Neuronal stem cell (in vitro differentiated cells): ENCODE measurements at regions not wholly inside any gene's neighbourhood (a gene's known extent, or its start where the extent isn't known, plus 50 kb on each side); places are given as distances from the start of the nearest gene placed in this dataset.

Source experiments
- DNase-seq: peaks from one replicate; pipeline ENCODE4 v3.0.0-alpha.2; 2013; ENCODE audit warnings: low spot score
- H2AFZ ChIP-seq: one replicate; pipeline ENCODE4 v1.6.1; 2013; ENCODE audit warnings: mild to moderate bottlenecking, low read length, inconsistent platforms
- H2AK5ac ChIP-seq: 2 replicates; pipeline ENCODE4 v1.6.1; 2013; ENCODE audit warnings: low read depth, mild to moderate bottlenecking, inconsistent platforms, low read length, moderate library complexity, mixed read lengths
- H2BK120ac ChIP-seq: 2 replicates; pipeline ENCODE4 v1.6.1; 2013; ENCODE audit warnings: low read depth, mild to moderate bottlenecking, inconsistent platforms, low read length, moderate library complexity, mixed read lengths
- H2BK12ac ChIP-seq: one replicate; pipeline ENCODE4 v1.6.1; 2013; ENCODE audit warnings: low read length, inconsistent platforms
- H2BK15ac ChIP-seq: 2 replicates; pipeline ENCODE4 v1.6.1; 2013; ENCODE audit warnings: mild to moderate bottlenecking, low read length, inconsistent platforms, mixed read lengths
- H2BK5ac ChIP-seq: one replicate; pipeline ENCODE4 v1.6.1; 2013; ENCODE audit warnings: inconsistent platforms, mild to moderate bottlenecking, low read length, moderate library complexity
- H3K14ac ChIP-seq: one replicate; pipeline ENCODE4 v1.6.1; 2013; ENCODE audit warnings: low read length, inconsistent platforms
- H3K18ac ChIP-seq: 2 replicates; pipeline ENCODE4 v1.6.1; 2013; ENCODE audit warnings: low read length, inconsistent platforms
- H3K23ac ChIP-seq: 2 replicates; pipeline ENCODE4 v1.6.1; 2013; ENCODE audit warnings: low read depth, mild to moderate bottlenecking, mixed read lengths, low read length, inconsistent platforms; ENCODE audit not compliant: poor library complexity
- H3K27ac ChIP-seq: replicated peaks from 3 replicates; pipeline ENCODE4 v1.5.1; 2013; ENCODE audit warnings: low read length, inconsistent platforms
- H3K27me3 ChIP-seq, 3 experiments: 2 replicates each; pipeline ENCODE4 v1.6.1; 2013; ENCODE audit warnings: low read length in 3 of 3, mild to moderate bottlenecking in 2 of 3, inconsistent platforms in 1 of 3, low read depth in 1 of 3, mixed read lengths in 1 of 3, moderate library complexity in 1 of 3; ENCODE audit not compliant: control insufficient read depth in 3 of 3, insufficient read depth in 3 of 3
- H3K36me3 ChIP-seq, 2 donors: replicated peaks in 1 of 2; 2 replicates each; pipeline ENCODE4 v1.6.1; 2013; ENCODE audit warnings: low read length in 2 of 2; ENCODE audit not compliant: control insufficient read depth in 2 of 2, insufficient read depth in 2 of 2
- H3K4ac ChIP-seq: 2 replicates; pipeline ENCODE4 v1.6.1; 2013; ENCODE audit warnings: inconsistent platforms, mild to moderate bottlenecking, low read length, moderate library complexity
- H3K4me1 ChIP-seq, 2 donors: 1 replicate in 1 of 2; 2 replicates in 1 of 2; pipeline ENCODE4 v1.6.1; 2013; ENCODE audit warnings: low read length in 2 of 2, low read depth in 1 of 2; ENCODE audit not compliant: control insufficient read depth in 2 of 2, insufficient read depth in 1 of 2
- H3K4me2 ChIP-seq: one replicate; pipeline ENCODE4 v1.6.1; 2013; ENCODE audit warnings: mild to moderate bottlenecking, low read length, inconsistent platforms; ENCODE audit not compliant: insufficient read depth, poor library complexity, severe bottlenecking
- H3K4me3 ChIP-seq, 2 donors: 2 replicates each; pipeline ENCODE4 v1.5.1; 2013; ENCODE audit warnings: low read length in 2 of 2, mild to moderate bottlenecking in 2 of 2, inconsistent platforms in 1 of 2, moderate library complexity in 1 of 2
- H3K79me1 ChIP-seq: one replicate; pipeline ENCODE4 v1.6.1; 2013; ENCODE audit warnings: low read depth, mild to moderate bottlenecking, inconsistent platforms, low read length, moderate library complexity
- H3K9ac ChIP-seq: one replicate; pipeline ENCODE4 v1.6.1; 2013; ENCODE audit warnings: mild to moderate bottlenecking, low read depth, low read length, inconsistent platforms; ENCODE audit not compliant: poor library complexity
- H3K9me3 ChIP-seq, 2 donors: replicated peaks in 1 of 2; 2 replicates each; pipeline versions ENCODE3 to v1.6.1; 2013; ENCODE audit warnings: low read length in 2 of 2, mild to moderate bottlenecking in 2 of 2, inconsistent platforms in 1 of 2, low read depth in 1 of 2, mixed read lengths in 1 of 2, moderate library complexity in 1 of 2; ENCODE audit not compliant: control insufficient read depth in 2 of 2, insufficient read depth in 1 of 2
- H4K8ac ChIP-seq: one replicate; pipeline ENCODE4 v1.6.1; 2013; ENCODE audit warnings: low read depth, mild to moderate bottlenecking, inconsistent platforms, low read length, moderate library complexity
- H4K91ac ChIP-seq: one replicate; pipeline ENCODE4 v1.6.1; 2013; ENCODE audit warnings: low read length, low read depth, mild to moderate bottlenecking, inconsistent platforms; ENCODE audit not compliant: poor library complexity
- WGBS, 2 donors: extraction: QIAGEN DNeasy Blood & Tissue Kit; methylation state at CpG; one replicate each; pipeline ENCODE4 v1.1.7; 2013; ENCODE audit warnings: missing lambda C conversion rate in 2 of 2, mixed read lengths in 1 of 2; ENCODE audit not compliant: insufficient read length in 2 of 2, insufficient replicate concordance in 1 of 2; ENCODE audit errors: extremely low coverage in 2 of 2; 5-methylcytosine and 5-hydroxymethylcytosine counted together

- Histone ChIP-seq H3K79me1 (no peaks in the 10 kb centered on the region), H3K4me1 (peaks cover 1 to 5% of the 10 kb centered on the region in 2 donors), H3K4me3 (no peak overlapping the region), H3K9me3 (no peaks in the 10 kb centered on the region), H4K8ac (no peak overlapping the region), H3K23ac (no peak overlapping the region), H3K36me3 (no peaks in the 10 kb centered on the region), H3K9ac (no peak overlapping the region), H2BK120ac (no peak overlapping the region), H2BK12ac (no peak overlapping the region), H3K18ac (no peak overlapping the region), H2AFZ (no peak overlapping the region), H3K27me3 (no peaks in the 10 kb centered on the region), H3K27ac (no peak overlapping the region), H2BK15ac (no peak overlapping the region), H4K91ac (no peak overlapping the region), H3K14ac (no peak overlapping the region), H3K4me2 (no peak overlapping the region), H3K4ac (no peak overlapping the region), H2AK5ac (no peak overlapping the region), H2BK5ac (no peak overlapping the region)
- no CpG with 5 or more reads among the region's 6 CpGs for WGBS, 2 donors
- DNase-seq = no peak
Measured at GRCh38 chr12:111222027-111222414, 146.9 kb downstream of the PHETA1 start.

DNA sequence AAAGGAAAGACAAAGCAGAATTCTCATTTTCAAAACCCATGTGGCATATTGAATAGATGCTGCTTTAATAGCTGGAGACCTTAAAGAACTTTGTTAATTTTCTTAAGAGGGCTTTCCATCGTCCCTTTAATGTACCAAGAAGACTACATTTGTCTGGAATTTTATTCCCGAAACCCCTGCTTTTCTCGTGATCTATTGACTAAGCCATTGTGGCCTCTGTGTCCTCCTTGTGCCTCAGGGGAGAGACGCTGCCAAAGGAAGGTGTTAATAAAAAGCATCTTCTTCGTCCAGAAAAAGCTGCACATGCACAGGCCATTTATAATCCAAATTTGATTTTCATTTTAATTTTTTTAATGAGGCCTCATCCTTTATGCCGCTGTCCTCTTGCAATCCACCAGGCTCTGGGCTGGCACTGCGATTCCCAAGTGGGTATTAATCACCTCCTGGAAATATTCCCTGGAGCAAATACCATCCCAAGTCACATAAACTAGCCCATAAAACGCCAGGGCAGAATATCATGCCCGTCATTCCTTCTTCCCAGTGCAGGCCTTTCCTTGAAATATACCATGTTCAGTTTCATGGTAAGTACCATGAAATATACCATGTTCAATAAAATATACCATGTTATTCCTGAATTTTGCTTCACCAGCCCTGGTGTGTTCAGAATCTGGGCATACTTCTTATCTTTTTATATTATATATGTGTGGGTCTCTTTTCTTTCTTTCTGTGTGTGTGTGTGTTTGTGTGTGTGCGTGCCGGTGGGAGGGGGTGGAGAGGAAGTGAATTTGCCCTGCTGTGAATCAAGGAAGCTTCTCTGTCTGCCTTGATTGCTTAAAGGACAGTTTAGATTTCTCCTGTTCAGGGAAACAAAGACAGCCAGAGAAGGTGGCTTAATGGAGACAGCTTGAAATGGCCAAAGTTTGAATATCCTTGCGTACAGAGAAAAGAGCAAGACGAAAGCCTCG, 147.6 kb downstream of the PHETA1 start:
- no peak overlapping the region for H3K4me3 ChIP-seq
- H2BK15ac ChIP-seq = no peak overlapping the region
- H3K4ac ChIP-seq = no peak overlapping the region
- H3K27me3 ChIP-seq = no peaks in the 10 kb centered on the region
- no peak overlapping the region for H2AK5ac ChIP-seq
- no peak overlapping the region for H3K18ac ChIP-seq
- H4K8ac ChIP-seq = no peak overlapping the region
- H3K9ac ChIP-seq = no peak overlapping the region
- no peak overlapping the region for H2BK12ac ChIP-seq
- no peaks in the 10 kb centered on the region for H3K79me1 ChIP-seq
- H3K36me3 ChIP-seq = no peaks in the 10 kb centered on the region
- H3K4me1 ChIP-seq = peaks cover 1 to 5% of the 10 kb centered on the region in 2 donors
- H4K91ac ChIP-seq = no peak overlapping the region
- no peaks in the 10 kb centered on the region for H3K9me3 ChIP-seq
- no peak overlapping the region for H2AFZ ChIP-seq
- no peak for DNase-seq
- no CpG with 5 or more reads among the region's 14 CpGs for WGBS, 2 donors
- no peak overlapping the region for H3K27ac ChIP-seq
- H3K4me2 ChIP-seq = no peak overlapping the region
- H2BK5ac ChIP-seq = no peak overlapping the region
- no peak overlapping the region for H3K23ac ChIP-seq
- H2BK120ac ChIP-seq = no peak overlapping the region
- no peak overlapping the region for H3K14ac ChIP-seq

DNA sequence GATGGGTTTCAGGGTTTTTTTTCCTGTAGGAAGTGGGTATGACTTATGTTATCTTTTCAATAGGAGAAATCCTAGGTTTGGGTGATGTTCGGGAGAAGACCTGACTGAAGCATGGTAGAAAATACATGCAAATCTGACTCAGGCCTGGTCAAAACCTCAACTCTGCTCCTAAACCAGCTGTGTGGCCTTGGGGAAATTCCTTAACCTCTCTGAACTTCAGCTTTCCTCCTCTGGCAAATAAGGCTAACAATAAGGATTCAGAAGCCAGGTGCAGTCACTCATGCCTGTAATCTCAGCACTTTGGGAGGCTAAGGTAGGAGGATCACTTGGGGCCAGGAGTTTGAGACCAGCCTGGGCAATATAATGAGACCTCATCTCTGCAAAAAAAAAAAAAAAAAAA, 148.5 kb downstream of the PHETA1 start:
- no peak overlapping the region for H2AK5ac ChIP-seq
- H3K18ac ChIP-seq = no peak overlapping the region
- H3K36me3 ChIP-seq = no peaks in the 10 kb centered on the region
- no peak overlapping the region for H4K8ac ChIP-seq
- no peaks in the 10 kb centered on the region for H3K9me3 ChIP-seq
- H3K27me3 ChIP-seq = no peaks in the 10 kb centered on the region
- H2BK15ac ChIP-seq = no peak overlapping the region
- no peak overlapping the region for H2AFZ ChIP-seq
- no peak overlapping the region for H2BK120ac ChIP-seq
- H4K91ac ChIP-seq = no peak overlapping the region
- H3K9ac ChIP-seq = no peak overlapping the region
- peaks cover 1 to 5% of the 10 kb centered on the region in 2 donors for H3K4me1 ChIP-seq
- no peak overlapping the region for H3K14ac ChIP-seq
- H2BK5ac ChIP-seq = no peak overlapping the region
- no peak overlapping the region for H3K23ac ChIP-seq
- H3K27ac ChIP-seq = no peak overlapping the region
- DNase-seq = no peak
- no CpG with 5 or more reads among the region's 1 CpG for WGBS, 2 donors
- no peak overlapping the region for H3K4me2 ChIP-seq
- no peak overlapping the region for H3K4me3 ChIP-seq
- H3K79me1 ChIP-seq = no peaks in the 10 kb centered on the region
- no peak overlapping the region for H2BK12ac ChIP-seq
- H3K4ac ChIP-seq = no peak overlapping the region

DNA sequence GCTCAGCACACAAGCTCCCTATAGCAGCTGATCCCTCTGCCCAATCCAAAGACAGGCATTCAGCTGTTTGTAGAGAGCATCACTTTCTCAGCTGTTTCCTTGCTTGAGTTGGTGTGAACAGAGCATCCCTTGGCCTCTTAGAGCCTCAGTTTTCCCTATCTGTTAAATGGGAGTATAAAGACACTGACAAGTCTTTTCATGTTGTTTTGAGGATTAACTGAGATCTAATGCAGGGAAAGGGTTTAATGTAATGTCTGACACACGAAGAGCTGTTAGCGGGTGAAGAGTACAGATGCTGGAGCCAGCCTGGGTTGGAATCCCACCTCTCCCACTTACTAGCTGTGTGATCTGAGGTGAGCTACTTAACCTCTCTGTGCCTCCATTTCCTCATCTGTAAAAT, 149.5 kb downstream of the PHETA1 start:
- Histone ChIP-seq H3K4me2 (no peak overlapping the region), H3K23ac (no peak overlapping the region), H3K27ac (no peak overlapping the region), H2BK120ac (no peak overlapping the region), H3K4me1 (peaks cover 0 to 5% of the 10 kb centered on the region in 2 donors), H3K18ac (no peak overlapping the region), H2AFZ (no peak overlapping the region), H3K27me3 (peaks cover 0 to 2% (median 0%) of the 10 kb centered on the region in 3 experiments), H3K14ac (no peak overlapping the region), H4K91ac (no peak overlapping the region), H3K36me3 (no peaks in the 10 kb centered on the region), H3K79me1 (no peaks in the 10 kb centered on the region), H3K9me3 (no peaks in the 10 kb centered on the region), H3K4ac (no peak overlapping the region), H2AK5ac (no peak overlapping the region), H4K8ac (no peak overlapping the region), H3K9ac (no peak overlapping the region), H2BK5ac (no peak overlapping the region), H2BK12ac (no peak overlapping the region), H2BK15ac (no peak overlapping the region), H3K4me3 (no peak overlapping the region)
- no peak for DNase-seq
- no CpG with 5 or more reads among the region's 2 CpGs for WGBS, 2 donors
